Neural cell (in vitro differentiated cells): ENCODE measurements at regions not wholly inside any gene's neighbourhood (a gene's known extent, or its start where the extent isn't known, plus 50 kb on each side); places are given as distances from the start of the nearest gene placed in this dataset.

Experiments used
- POLR2AphosphoS5 ChIP-seq: IDR thresholded peaks from 2 replicates; pipeline ENCODE4 v1.6.1; 2012
- RAD21 ChIP-seq: fragments of 450-650 bp; conservative IDR thresholded peaks from 2 replicates; pipeline ENCODE4 v1.6.1; 2014; ENCODE audit warnings: antibody characterized with exemption, mild to moderate bottlenecking, moderate library complexity

DNA sequence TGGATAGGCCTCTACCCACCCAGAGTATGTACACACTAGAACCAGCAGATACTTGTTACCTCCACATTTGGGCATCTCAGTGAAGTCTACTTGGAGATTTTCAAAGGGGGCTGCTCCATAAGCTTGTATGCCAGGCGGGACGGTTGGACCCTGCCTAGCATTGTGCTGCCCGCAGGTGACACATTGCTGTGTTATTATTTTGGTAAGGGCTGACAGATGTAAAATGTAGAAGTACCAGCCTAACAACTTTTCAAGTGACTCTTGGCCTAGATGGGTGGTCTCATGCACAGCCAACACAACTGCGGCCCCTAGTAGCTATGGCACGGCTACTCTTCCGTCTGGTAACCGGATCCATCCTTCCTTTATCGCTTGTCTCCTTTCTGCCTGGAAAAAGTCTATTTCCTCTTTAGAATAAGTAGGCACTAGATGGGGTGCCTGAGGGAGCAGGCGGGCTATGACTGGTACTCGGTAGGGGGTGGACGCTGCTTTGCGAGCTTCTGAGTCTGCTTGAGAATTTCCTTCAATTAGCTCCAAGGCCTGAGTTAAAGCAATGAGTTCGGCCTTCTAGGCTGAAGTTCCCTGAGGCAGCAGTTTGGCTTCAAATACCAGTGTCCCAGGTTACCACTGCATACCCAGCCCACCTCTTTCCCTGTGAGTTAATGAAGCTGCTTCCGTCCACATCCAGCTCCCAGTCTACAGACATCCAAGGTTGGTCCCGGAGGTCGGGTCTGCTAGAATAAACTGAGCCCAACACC, 405.3 kb downstream of the TGFB2 start:
- no peak for TF ChIP-seq RAD21
- no peak for TF ChIP-seq POLR2AphosphoS5
